NCI-H2196 treated with DMSO at 0.1 percent for 48 hours (cell line): ENCODE measurements at regions not wholly inside any gene's neighbourhood (a gene's known extent, or its start where the extent isn't known, plus 50 kb on each side); places are given as distances from the start of the nearest gene placed in this dataset.
"Not testable (repeated sequence)": the region's sequence is repeated elsewhere in the genome, so short reads cannot be mapped to it uniquely, and the experiment has no call there.

Experiments
- DNase-seq: peaks from one replicate; lab custom pipeline; 2025; ENCODE audit not compliant: unreplicated experiment; lab: John Stamatoyannopoulos, UW

DNA sequence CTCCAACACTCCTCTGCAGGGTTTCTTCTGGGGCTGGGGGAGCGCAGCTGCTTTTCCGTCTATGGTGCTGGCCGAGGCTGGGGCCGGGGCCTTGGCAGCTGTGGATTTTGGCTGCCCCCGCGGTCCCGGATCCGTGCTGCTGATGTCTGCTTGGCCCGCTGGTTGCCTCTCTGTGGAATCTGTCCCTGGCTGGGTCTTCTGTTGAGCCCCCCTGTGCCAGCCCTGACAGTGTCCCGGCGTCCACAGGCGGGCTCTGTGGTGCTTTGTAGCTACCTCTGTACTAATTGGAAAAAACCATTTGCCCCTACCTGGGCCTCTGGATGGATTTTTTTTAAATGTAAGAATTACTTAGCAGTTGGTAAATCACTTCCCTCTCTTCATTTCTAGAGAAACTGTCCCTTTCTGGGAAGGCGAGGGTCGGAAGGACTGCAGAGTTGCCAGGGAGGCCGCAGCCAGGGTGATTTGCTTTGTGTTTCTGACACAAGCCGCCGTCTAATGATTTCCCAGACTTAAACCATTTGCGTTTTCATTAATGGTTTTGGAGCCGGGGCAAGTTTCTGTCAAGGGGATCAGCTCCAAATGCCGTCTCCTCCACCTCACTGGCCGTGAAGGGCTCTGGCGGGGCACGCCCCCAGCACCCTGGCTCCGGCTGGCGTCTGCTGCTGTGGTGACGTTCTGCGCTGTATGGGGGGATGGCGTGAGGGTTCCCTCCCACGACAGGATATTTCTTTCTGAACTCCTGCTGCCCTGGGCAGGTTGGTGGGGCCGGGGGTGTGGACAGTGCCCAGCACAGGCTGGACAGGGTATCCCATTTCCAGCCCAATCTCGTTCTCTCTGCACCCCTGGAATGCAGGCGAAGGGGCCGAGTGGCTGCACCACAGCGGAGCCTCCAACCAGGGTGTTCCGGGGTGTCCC lies 201.7 kb downstream of the LAT start:
- DNase-seq: not testable (repeated sequence)

DNA sequence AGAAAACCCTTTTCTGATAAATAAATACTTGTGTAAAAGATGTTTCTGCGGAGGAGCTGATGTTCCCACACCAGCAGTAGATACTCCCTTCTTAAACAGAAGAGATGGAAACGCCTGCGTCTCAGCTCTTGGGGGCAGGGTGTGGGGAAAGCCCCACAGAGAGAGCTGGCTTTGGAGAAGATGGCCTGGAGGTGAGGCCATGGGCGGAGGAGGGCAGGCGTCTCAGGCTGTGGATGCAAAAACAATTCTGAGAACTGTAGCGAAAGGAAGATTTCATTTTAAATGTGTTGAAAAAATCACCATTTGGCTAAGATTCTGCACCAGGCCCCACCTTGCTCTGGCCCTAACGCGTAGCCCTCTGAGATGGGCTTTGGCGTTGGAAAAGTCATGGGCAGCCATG lies 201.0 kb downstream of the LAT start:
- DNase-seq: not testable (repeated sequence)

DNA sequence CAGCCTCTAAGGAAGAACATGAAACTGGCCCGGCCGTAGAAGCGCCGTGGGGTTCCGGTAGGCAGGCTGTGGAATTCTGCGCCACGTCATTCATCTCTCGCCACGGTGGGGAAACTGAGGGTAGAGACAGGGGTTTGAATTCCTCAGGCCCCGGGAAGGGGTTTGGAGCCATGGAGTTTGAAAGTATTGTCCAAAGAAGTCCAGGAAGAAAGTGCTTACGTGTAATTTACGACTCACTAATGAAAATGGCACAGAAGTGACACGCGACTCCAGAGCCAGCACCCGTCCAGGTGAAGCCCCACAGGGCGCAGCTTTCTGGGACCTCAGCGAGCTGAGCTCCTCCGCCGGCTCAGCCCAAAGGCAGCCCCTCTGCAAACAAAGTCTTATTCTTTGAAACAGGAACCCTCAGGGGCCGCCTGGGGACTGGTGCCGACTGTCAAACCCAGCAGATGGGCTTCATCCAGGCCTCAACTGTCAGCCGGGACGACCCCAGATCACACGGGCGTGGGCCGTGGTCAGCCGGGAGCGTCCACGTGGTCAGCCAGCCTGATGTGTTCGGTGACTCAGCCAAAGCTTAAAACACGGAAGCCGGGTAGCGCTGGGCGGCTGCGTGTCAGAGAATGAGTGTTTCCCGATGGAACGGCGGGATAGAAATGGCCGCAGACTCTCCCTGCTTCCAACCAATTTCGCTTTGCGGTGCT lies 200.0 kb downstream of the LAT start:
- DNase-seq: not testable (repeated sequence)

DNA sequence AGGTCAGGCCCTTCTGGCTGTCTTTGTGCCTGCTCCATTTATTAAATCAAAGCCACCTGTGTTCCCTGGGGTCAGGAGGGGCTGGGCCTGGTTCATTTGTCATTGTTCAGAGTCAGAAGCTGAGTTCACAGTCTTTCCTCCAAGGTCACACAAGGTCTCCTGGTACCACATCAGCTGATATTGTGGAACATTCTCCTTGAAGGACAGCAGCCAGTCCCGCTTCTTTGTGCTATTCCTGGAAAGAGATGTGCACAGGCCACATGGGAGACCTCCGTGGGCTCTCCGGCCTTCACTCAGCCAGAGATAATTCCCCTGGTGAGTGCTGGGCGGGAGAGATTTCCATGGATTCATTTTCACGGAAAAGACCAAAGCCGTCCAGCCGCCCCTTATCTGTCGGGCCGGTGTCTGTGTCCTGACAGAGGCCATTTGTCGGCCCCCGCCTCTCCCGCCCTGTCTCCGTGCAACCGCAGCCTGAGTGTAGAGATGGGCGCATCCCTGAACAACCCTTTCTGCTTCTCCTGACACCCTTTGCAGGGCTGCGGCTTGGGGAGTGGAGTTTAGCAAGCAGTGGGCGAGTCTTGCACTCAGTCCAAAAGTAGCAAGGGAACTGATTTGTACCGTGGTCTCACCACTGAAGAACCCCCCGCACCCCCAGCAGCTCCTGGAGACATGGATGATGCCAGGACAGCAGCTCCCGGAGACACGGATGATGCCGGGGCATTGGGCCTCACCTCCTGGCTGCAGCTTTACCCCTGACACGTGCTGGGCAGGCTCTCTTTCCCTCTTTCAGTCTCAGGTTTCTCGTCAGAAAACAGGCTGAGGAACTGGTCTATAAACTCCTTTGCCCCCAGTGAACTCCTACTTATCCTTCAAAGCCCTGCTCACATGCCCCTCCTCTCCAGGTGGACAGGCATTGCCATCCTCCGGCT lies 198.4 kb downstream of the LAT start:
- DNase-seq: not testable (repeated sequence)

DNA sequence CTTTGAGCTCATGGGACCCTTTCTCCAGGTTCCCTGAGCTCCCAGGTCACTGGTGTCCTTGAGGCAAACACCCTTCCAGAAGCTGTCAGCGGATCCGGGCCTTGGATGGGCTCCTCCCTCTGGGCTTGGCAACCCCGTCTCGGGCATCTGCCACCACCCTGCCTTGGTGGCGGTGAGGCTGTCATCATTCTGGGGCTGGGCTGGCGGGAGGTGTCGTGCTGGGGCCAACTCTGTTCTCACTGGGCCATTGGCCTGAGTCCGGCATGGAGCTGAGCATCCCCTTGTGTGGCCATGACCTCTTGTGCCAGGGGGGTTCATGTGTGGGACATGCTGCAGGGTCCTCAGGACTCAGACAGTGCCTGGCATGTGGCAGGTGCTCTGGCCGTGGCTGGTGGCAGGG lies 197.6 kb downstream of the LAT start:
- no peak for DNase-seq

DNA sequence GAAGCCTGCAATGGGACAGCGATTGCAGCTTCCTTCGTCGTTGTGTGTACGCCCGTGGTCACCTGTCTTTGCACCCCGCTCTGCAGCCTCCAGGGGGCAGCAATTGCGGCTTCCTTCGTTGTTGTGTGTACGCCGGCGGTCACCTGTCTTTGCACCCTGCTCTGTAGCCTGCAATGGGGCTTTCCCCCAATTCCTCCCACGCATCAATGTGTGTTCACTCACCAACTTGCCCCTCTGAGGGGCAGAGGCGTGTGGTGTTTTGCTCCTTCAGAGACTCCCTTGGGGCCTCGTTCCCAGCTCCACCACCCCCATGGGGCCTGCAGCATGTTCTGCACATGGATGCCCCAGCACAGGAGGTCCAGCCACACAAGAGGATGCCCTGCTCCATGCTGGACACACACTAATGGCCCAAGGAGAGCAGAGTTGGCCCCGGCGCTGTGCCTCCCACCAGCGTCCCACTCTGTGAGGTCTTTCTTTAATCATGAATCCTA lies 197.1 kb downstream of the LAT start:
- DNase-seq: not testable (repeated sequence)

DNA sequence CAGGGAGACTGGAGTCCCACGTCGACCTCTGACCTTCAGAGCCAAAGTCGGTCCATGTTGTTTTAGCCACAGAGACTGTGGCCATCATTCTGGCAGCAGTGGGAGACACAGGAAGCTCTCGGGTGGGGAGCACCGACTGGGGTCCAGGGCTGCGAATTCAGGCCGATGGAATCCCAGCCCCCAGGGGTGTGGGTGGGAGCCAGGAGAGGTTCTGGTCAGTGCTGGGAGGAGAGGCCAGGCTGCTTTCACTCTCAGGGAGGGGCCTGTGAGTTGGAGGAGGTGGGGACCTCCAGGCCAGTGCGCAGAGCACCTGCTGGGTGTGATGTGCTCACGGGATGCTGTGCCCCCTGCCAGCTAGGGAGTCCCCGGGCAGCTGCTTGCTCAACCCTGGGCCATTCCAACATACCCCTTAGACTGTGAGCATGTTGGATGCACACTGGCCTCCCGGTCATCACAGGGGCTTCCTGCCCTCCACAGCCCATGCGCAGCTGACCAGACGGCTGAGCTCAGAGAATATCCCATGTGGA lies 196.5 kb downstream of the LAT start:
- DNase-seq: not testable (repeated sequence)

DNA sequence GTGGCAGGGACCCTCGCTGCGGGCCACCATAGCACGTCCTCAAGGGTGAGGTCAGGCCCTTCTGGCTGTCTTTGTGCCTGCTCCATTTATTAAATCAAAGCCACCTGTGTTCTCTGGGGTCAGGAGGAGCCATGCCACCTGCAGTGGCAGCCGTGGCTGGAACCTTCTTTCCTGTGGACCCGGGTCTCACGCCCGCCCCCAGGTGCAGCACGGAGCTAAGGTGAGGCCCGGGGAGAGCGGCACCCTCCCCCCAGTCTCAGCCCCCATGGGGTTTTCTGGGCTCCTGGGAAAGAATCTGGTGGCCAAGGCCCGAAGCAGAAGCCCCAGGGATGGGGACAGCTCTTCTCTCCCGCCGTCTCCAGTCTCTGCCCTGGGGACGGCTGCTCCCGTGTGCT lies 195.4 kb downstream of the LAT start:
- DNase-seq: not testable (repeated sequence)

DNA sequence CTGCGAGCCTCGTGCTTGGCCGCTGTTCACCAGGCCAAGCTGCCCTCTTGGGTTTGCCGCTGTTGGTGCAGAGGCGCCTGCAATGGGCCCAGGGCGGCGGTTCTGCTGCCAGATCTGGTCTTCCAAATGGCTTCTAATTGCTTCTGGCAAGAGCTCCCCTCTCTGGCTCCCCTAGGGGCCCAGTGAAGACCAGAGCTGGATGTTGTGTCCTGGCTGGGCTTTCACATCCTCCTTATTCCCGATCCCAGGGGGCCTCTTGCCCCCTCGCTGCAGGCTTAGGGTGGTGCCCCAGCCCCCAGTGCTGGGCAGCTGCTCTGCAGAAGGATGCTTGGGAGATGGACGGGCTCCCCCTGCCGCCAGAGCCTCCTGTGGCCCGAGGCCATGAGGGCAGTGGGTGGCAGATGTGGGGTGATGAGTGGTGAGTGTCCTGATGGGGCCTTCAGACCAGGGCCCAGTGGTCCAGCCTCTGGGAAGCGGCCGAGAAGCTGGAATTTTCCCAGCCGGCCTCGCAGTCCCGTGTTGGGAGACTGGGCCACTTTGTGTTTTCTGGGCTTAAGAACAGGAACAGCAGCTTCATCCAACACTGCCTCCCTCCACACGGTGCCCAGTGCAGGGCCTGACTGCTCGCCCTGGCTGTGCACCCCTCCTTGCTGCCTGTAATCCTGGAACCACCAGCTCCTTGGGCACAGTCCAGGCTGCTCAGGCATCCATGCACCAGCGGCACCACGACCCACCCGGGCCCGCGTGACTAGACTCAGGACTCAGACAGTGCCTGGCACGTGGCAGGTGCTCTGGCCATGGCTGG lies 194.8 kb downstream of the LAT start:
- not testable (repeated sequence) for DNase-seq

DNA sequence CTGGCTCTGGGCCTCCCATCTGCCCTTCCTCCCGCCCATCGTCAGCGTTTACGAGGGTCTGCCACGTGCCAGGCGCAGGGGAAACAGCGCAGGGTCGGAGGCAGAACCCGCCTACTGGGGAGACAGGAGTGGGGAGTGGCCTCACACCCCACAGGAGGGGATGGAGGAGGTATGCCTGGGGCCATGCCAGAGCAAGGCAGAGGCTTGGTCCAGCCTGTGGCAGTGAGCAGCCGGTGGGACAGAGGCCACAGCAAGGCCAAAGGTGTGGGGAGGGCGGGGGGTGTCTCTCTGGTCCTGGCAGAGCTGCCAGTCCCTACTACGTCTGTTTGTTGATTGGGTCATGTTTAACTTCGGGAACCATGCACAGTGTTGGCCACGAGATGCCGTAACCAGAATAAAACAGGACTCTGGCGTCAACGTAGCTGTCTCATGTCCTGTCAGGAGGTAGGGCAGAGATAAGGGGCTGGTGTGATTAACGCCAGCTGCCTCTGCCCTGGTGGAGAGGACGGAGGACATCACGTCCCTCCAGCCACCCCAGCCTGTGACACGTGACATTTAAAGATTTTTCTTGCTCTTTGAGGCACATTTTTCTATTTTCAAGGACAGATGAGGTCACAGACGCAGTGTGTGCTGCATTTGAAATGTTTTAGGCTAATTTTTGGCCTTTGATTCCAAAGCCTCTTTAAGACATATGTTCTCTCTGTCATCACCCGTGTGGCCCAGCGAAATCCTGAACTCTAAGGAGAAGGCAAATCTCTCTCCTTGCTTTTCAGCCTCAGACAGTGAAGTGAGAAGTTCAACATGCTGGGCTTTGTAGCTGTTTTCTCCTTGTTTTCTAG lies 193.3 kb downstream of the LAT start:
- not testable (repeated sequence) for DNase-seq

DNA sequence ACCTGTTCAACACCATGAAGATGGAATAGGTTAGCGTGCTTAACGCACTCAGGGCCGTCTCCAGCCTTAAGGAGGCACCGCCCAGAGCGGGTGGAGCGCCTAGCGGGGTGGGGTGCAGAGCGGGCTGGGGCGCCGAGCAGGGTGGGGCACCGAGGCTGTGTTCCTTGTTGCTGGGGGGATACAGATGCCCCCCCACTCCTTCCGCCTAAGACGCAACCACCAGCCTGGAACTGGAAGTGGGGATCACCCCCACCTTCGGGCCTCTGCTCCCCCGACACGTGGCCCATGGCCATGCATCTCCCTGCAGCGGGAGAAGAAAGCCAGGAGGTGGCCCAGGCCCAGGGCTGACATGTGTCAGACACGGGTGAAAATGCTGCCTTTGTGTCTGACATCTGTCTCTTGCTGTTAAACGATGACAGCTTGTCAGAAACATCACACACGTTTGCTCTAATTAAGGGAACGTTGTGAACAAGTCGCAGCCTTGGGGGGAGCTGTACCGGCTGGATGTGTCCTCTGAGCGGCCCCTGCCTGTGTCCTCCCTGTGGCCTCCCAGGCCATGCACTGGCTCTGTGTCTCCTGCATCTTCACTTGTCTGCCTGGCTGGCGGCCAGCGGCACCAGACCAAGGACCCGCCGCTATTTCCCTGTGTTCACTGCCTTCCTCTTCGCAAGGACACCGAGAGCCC lies 192.5 kb downstream of the LAT start:
- not testable (repeated sequence) for DNase-seq

DNA sequence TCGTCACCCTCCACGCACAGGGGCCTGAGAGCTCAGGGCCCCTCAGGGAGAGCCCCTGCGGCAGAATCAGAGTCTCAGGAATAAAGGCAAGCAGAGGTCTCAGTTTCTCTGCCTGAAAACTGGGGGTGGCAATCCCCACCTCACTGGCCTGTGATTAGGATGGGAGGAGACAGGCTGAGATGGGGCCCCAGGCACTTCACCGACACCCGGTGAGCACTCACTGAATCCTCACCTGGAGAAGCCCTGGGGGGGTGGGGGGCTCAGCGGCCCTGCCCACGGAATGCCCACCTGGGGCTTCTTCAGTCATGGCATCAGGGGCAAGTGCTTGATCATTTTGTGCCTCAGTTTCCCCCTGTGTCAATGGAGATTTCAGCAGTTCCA lies 192.0 kb downstream of the LAT start:
- DNase-seq: not testable (repeated sequence)

DNA sequence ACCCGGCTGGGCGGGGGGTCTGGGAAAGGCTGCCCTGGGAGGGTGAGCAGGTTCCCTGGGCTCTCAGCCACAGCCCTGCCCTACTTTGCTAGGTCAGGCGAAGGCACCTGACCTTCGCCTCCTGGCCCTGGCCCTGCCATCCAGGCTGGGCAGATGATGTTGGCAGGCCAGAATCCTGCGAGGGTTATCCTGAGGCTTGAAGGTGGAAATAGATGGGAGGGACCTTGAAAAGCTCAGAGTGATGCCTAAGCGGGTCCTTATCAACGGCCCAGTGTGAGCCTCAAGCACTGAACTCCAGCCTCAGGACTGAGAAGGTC lies 191.3 kb downstream of the LAT start:
- not testable (repeated sequence) for DNase-seq

DNA sequence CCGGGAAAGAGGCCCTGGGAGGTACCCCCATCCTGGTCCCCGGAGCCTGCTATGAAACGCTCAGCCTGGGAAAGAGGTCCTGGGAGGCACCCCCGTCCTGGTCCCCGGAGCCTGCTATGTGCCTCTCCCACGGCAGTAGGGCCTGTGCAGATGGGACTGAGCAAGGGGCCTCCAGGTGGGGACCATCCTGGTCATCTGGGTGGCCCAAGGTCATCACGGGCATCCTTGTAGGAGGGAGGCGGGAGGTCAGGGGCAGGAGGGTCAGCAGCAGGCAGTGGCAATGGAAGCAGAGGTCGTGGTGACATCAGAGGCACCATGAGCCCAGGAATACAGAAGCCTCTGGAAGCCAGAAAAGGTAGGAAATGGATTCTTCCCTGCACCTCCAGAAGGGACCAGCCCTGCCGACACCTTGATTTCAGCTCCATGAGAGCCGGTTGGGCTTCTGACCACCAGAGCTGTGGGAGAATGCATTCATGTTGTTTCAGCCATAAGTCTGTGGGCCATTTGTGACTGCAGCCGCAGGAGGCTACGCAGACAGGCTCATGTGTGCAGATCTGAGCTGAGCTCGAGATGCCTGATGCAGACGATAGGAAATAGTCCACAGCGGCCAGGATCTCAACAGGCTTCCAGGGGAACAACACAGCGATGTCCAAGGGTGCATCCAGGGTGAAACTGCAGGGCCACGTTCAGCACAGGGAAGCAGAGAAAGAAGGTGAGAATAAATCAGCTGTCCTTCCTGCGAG lies 190.7 kb downstream of the LAT start:
- DNase-seq: not testable (repeated sequence)

DNA sequence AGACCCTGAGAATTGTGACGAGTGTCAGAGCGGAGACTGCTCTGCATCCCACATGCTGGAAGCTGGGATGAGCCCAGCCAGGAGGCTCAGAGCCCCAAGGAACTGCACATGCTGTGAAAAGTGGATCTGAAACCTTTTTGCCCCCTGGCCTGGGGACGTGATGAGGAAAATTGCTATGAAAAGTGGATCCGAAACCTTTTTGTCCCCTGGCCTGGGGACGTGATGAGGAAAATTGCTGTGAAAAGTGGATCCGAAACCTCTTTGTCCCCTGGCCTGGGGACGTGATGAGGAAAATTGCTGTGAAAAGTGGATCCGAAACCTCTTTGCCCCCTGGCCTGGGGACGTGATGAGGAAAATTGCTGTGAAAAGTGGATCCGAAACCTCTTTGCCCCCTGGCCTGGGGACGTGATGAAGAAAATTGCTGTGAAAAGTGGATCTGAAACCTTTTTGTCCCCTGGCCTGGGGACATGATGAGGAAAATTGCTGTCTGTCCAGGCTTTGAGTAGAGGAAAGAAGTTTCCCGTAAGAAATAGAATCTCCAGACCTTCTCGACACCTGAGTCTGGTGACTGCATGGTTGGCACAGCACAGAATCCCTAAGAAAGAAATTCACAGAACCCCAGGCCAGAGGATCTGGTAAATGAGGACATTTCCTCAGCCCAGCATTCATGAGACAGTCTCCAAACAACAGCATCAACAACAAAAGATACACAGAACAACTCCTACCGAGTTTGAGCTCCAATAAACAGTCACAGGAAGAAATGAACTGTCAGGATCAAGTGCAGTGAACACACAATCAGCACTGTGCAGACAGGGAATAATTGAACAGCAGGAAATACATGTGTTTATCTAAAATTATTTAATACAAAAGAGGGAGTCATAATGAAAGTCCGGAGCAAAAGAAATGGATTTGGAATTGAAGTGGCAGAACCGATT lies 188.8 kb downstream of the LAT start:
- DNase-seq: not testable (repeated sequence)

DNA sequence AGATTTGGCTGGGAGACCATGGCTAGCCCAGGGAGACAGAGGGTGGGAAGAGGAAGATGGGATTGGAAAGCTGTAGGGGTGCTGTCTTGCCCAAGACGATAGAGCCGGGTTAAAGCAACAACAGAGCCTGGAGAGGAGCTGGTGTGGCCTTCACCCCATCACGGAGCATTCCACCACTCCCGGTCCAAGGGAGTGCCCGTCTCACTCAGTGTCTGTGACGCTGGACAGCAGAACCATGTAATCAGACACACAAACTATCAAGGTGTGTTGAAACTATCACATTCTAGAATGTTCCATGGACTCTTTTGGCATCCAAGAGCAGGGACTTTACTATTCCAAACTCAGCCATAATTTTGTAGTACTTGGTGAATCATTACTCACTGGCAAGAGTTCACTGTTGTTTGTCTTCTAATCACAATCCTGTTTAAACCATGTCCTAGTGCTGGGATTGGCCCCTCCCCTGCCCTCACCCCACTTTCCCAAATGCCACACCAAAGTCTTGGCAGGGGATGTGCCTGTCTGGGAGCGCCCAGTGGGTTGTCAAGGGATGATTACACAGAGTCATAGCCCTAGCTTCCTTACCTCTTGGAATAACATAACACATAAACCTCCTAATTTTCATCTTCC lies 187.4 kb downstream of the LAT start:
- DNase-seq: not testable (repeated sequence)
